Skin epidermis (tissue), 12 donors: ENCODE measurements at regions not wholly inside any gene's neighbourhood (a gene's known extent, or its start where the extent isn't known, plus 50 kb on each side); places are given as distances from the start of the nearest gene placed in this dataset.
"Not testable (repeated sequence)": the region's sequence is repeated elsewhere in the genome, so short reads cannot be mapped to it uniquely, and the experiment has no call there.

Experiments
- H3K27ac ChIP-seq, 21 experiments: fragments of 200-600 bp; sonication (generic) in 11 of 21; one replicate each; pipeline ENCODE4 v1.5.0; 2020; ENCODE audit warnings: mild to moderate bottlenecking in 3 of 21, inconsistent platforms in 2 of 21, moderate library complexity in 2 of 21
- H3K4me3 ChIP-seq, 7 experiments: fragments of 200-600 bp; sonication (generic) in 2 of 7; one replicate each; pipeline ENCODE4 v1.5.0; 2020; ENCODE audit warnings: inconsistent platforms in 2 of 7, mild to moderate bottlenecking in 2 of 7, moderate library complexity in 1 of 7

DNA sequence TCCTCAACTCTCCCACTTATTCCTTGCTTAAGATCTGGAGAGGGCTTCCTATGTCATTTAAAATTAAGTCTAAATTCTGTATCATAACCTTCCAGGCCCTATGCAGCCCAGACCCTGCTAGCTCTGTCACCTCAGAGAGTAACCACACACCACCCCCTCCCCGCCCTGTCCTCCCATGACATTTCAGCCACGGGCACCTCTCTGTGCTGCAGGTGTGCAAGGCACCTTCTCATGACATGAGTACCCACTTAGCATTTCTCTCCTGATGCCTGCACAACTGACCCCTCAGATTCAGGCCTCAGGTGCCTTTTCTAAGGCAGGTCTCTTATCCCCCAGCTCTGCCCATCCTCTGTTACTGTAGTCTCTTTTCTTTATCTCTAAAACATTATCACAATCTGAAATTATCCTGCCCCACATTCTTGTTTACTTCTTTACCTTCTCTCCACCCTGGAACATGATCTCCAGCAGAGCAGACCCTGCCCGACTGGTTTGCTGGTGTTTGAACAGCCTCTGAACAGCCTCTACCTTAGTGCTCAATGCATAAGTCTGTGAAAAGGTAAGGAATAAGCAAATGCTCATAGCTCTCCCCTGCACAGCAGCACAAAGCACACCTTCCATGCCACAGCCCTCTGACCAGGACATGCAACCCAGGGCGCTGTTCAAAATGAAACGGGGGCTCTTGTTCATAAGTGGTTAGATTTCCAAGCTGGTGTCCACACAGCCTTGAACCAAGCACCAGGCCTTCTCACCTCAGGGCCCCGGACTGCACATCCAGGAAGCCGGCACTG is 196.1 kb upstream of the B3GAT1 start:
- no peak overlapping the region for H3K4me3 ChIP-seq

DNA sequence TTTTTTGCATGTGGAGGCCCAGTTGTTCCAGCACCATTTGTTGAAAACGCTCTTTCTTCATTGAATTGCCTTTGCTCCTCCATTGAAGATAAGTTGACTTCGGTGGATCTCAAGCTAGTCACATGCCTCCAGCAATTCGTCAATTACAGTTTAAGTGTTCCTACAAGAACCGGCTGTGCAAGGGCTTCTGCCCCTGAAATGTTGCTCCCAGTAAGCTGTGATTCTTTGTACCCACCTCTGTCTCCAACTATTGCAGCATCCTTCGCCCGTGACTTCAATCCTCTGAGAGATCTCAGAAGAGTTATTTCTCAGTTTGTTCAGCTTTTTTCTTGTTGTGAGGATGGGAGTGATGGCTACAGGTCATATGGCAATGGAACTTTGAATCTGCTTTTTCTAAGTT is 194.2 kb upstream of the B3GAT1 start:
- no peak overlapping the region for H3K4me3 ChIP-seq
- no peak overlapping the region for H3K27ac ChIP-seq

More for the DNA sequence above, 196.1 kb upstream of the B3GAT1 start:
- no peak overlapping the region for H3K27ac ChIP-seq

DNA sequence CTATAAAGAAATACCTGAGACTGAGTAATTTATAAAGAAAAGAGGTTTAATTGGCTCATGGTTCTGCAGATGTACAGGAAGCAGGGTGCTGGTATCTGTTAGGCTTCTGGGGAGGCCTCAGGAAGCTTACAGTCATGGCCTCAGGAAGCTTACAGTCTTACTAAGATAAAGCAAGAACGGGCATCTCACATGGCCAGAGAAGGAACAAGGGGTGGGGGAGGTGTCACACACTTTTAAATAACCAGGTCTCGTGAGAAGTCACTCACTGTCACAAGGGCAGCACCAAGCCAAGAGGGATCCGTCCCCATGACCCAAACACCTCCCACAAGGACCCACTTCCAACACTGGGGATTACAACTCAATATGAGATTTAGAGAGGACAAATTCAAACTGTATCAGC is 192.8 kb upstream of the B3GAT1 start:
- Histone ChIP-seq H3K4me3 (no peak overlapping the region), H3K27ac (no peak overlapping the region)

DNA sequence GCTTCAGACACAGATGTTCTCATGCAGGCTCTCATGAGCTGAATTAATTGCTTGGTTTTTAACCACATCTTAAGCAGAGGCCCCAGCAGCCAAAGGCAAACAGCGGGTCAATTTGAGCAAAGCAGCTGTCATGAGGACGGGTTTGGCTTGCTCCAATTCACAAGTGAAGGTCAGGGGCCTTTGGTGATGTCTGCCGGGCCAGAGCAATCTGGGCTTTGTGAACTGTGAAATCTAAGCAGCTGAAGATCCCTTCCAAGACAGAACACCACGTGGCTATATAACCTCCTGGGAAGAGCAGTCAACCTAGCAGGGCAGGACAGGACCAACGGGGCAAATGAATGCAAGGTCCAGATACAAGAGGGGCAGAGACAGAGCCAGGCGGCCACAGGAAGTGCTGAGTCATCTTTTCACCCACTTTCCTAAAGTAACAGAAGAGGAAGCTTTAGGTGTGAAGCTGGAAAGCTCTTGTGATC is 187.3 kb upstream of the B3GAT1 start:
- Histone ChIP-seq H3K27ac (no peak overlapping the region), H3K4me3 (no peak overlapping the region)

DNA sequence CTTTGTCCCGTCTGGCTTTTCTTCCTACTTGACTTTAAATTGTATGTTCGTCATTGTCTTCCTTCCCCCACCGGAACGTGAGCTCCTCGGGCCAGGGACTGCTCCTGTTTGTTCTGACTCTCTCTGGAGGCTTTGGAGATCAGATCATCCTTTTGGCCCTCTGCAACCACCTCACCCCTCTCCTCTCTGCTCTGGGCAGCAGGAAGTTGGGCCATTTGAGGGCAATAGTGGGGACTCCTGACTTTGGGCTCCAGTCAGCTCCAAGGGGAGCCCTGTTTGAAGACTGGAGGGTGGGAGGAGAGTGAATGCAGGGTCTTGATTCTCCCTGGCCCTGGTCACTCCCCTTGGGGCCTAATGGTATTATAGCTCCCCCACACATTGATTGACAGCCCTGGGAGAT is 186.3 kb upstream of the B3GAT1 start:
- H3K4me3 ChIP-seq: no peak overlapping the region

DNA sequence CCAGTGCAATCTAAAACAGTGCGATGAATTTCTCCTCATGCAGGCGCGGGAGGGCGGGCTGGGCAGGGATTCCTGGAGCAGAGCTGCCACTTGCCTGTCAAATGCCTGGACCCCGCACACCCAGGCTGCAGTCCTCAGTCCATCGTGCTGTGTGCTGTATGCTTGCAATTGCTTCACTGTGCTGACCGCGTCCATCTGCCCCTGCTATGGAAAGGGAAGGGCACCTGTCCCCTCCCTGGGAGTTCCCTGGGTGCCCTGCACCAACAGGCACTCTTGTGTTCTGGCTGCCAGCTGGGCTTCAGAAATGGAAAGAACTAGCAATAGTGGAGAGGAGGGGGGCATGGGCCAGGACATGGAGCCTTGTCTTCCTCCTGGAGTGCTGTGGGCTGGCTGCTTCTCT is 185.4 kb upstream of the B3GAT1 start:
- no peak overlapping the region for H3K4me3 ChIP-seq
- H3K27ac ChIP-seq: no peak overlapping the region

More for the DNA sequence above, 186.3 kb upstream of the B3GAT1 start:
- H3K27ac ChIP-seq: no peak overlapping the region

DNA sequence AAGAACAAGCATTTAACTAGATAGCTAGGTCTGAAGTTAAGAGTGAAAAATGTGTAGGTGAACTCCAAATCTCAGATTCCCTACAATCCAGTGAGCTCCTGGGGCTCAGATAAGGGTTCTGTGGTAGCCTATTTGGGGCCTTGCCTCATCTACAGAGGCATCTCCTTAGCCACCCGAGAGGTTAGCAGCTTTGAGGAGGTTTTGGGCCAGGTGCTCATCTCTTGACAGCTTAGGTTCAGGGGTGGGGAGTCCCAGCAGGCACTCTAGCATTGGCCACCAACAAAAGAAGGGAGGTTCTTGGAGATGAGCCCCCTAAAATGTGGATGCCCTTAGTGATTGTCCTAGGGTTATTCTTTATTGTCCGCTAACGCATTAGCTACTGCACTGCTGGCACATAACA is 184.4 kb upstream of the B3GAT1 start:
- no peak overlapping the region for H3K27ac ChIP-seq

DNA sequence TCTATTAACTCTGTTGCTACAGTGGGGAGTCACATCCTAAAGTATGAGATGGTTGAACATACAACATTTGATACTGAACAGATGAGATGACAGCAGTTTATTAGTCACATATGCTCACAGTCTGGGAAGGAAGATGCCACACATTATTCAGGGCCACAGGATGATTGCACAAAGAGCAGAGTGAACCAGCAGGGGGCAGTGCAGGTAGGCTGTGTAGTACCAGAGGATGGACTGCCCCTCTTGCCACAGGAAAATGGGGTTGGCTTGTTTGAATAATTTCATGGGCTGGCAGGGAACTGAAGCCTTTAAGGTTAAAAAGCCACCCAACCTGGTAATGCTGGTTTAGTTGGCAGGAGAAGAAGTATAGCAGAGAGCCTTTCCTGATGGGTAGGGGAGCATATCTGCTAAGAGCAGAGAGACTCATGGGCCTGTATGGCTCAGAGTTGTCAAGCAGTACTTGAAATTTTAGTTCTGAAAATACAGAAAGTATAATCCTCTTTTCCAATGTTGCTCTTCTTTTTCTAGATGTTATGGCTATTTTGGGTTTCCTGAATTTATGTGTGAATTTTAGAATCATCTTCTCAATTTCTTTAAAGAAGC is 180.4 kb upstream of the B3GAT1 start:
- Histone ChIP-seq H3K27ac (no peak overlapping the region), H3K4me3 (no peak overlapping the region)

More for the DNA sequence above, 184.4 kb upstream of the B3GAT1 start:
- H3K4me3 ChIP-seq: no peak overlapping the region

DNA sequence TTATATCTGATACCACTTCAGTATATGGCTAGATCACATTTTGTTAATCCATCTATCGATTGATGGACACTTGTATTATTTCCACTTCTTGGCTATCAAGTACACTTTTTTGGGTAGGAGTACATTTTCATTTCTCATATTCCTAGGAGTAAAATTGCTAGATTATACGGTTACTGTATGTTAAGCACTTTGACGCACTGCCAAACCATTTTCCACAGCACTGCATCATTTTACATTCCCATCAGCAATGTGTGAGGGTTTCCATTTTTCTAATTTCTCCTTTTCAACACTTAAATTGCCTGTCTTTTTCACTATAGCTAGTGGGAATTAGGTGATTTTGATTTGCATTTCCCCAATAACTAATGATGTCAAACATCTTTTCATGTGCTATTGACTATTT is 179.3 kb upstream of the B3GAT1 start:
- no peak overlapping the region for H3K27ac ChIP-seq
- no peak overlapping the region for H3K4me3 ChIP-seq

DNA sequence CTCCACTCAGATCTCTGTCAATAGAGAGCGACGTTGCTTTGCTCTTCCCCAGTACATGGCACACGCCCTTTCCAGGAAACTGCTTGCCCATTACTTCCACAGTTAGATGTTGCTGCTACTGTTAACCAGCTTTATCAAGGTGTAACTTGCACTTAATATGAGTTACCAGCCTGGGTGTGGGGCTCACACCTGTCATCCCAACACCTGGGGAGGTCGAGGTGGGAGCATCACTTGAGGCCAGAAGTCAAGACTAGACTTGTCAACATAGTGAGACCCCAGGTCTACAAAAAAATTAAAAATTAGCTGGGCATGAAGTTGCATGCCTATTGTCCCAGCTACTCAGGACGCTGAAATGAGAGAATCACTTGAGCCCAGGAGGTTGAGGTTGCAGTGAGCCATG is 177.1 kb upstream of the B3GAT1 start:
- Histone ChIP-seq H3K4me3 (no peak overlapping the region), H3K27ac (no peak overlapping the region)

DNA sequence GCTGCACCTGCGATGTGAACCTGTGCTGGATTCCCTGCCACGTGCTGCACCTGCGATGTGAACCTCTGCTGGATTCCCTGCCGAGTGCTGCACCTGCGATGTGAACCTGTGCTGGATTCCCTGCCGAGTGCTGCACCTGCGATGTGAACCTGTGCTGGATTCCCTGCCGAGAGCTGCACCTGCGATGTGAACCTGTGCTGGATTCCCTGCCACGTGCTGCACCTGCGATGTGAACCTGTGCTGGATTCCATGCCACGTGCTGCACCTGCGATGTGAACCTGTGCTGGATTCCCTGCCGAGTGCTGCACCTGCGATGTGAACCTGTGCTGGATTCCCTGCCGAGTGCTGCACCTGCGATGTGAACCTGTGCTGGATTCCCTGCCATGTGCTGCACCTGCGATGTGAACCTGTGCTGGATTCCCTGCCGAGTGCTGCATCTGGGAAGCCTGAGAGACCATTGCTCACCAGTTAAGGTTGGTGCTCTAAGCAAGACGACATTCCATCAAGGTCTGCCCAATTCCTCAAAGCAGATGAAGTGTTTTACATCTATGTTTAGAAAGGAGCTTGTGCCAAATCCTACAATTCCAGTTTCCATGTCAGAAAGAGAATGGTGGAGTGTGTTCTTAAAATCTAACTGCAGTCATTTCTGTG is 176.5 kb upstream of the B3GAT1 start:
- H3K27ac ChIP-seq, H3K4me3 ChIP-seq: not testable (repeated sequence)

DNA sequence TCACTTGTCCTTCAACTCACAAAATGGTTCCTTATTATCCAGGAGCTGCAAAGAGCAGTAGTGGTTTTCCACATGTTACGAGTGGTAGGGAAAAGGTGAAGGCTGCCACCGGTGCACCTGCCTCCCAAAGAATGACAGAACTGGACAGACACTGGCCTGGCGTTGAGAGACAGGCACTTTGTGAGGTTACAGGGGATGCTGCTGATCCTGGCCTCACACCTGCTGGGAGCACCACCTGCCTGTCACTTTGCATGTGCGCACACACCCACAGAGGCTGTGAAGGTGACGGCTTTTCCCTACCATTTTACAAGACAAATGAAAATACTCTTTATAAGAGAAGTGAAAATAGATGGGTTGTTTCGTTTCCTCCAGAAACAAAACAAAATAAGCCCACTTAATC is 175.3 kb upstream of the B3GAT1 start:
- no peak overlapping the region for H3K4me3 ChIP-seq
- H3K27ac ChIP-seq: no peak overlapping the region

DNA sequence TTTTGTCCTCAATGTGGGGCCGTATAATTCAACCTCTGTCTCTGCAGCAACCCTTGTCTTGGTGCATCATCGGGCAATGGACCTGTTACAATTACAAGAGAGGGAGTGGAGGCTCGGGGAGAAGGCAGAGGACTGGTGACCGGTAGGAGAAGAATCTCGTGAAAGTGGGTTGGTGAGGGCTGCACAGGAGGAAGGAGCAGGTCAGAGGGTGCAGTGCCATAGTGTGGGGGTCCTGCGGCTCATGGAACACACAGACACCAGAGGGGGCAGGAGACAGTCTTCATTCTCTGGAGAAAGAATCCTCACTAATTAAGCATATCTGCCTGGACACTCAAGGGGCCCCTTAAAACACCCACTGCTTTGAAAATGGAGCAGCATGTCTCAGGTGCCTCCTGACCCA is 174.7 kb upstream of the B3GAT1 start:
- H3K27ac ChIP-seq: no peak overlapping the region
- no peak overlapping the region for H3K4me3 ChIP-seq

DNA sequence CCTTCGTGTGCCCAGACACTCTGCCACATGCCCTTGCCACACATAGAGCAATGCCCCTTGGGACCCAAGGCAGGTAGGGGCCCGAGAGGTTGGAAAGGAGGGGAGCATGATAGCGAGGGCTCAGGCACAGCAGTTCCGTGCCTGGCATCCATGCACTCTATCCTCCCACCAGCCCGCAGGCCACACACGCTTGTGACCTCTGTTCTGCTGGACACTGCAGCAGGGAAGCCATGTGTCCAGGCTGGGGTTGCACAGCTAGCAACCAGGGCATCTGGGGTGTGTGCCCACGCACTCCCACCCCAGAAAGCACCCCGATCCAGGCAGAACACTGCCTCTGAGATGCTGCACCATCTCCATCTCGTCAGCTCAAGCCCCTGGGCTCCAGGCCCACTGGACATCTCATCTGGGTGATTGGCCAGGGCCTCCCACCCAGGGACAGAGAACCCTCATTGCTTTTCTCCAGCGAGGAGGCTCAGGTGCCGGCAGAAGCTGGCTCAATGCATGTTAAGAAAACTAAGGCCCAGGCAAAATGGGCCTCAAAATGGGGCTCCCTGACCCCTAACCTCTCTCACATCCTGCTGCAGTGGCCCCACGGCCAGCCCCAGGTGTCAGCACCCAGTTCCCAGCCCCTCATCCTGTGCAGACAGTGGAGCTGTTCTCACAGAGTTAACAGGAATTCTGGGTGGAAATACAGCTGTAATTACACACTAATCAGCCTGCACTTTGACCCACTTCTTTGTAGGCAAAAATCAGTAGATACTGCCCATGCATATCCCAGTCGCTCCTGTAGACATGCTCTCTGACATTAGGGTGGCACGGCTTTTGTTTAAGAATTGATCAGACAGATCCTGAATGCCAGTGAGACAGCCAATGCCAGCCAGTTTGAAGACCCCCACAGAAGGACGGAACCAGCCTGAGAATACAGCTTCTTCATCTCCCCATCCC is 173.9 kb upstream of the B3GAT1 start:
- H3K27ac ChIP-seq: no peak overlapping the region
- H3K4me3 ChIP-seq: no peak overlapping the region

DNA sequence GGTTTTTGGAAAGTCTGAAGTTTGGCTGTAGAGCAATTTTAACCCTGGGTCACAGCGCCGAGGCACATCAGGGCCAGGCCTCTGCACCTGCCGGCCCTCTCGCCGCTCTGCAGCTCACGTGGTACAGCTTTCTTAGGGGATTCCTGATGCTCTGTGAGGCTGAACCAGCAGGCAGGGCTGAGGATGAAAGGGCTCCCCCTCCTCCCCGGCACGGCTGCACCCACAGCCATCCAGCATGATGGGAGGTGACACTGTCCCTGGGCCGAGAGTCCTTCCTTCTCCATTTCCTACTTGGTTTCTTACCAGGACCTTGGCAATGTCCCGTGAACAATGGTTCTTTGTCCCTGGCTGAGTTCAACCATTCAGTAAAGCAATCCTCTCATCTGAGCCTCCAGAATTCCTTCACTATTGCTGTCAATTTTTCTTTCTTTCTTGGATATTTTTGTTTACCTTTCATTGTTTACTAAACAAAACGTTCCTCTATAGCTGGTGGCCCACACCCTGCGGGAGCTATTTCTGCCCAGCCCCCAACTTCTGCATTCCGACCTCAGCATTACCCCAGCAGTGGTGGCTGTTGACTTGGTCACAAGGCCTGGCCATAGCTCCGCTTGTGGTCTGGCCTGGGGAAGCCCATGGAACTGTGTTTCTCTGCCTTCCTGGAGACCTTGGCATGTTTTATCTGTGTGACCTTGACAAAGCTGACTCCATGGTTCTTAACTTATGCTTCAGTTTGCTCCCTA is 172.8 kb upstream of the B3GAT1 start:
- no peak overlapping the region for H3K27ac ChIP-seq
- H3K4me3 ChIP-seq: no peak overlapping the region

DNA sequence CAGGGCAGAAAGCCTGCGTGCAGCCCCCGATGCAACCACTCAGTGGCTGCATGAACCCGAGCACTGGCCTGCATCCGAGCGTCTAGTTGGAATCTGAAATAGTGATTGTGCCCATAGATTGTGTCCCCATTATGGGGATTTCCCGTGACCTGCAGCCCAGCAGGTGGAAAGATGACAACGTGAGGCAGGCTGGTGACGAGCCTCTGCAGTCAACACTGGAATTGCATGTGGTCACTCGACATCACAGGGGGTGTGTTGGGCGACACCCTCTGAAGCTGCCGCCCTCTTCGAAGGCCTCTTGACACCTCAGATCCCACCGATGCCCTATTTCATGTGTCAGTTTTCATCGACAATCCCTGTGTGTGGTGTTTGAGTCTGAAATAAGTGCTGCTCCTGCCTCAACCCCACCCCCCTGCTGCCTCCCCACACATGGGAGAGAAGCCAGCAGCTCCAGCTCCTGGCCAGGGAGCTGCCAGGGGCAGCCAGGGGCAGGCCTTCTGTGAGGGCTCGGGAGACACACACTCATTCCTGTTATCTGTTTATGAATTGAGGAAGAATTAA is 172.0 kb upstream of the B3GAT1 start:
- Histone ChIP-seq H3K4me3 (no peak overlapping the region), H3K27ac (no peak overlapping the region)

DNA sequence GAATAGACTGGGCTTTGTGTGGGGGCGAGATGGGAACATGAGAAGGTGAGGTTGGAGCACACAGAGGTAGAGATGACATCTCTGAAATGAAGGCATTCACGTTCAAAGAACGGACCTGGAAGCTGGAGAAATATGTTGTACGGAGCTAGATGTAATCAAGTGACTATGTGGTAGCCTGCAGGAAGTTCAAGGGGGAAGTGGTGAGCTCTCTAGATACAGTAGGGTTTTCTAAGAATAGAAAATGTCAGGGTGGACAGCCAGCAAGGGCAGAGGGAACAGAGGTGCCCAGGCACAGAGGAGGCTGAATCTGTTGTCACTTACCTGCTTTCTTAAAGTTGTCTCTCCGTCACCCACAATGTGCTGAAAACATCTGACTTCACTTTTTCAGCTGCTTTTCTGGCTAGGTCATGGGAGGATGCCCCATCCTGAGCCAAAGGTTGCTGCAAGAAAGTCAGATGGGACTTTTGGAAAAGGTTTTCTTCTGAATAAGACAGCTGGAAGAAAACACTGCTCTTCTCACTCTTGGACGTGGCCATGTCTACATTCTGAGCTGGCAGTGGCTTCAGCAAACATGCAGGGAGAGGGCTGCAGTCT is 171.5 kb upstream of the B3GAT1 start:
- H3K27ac ChIP-seq: no peak overlapping the region

DNA sequence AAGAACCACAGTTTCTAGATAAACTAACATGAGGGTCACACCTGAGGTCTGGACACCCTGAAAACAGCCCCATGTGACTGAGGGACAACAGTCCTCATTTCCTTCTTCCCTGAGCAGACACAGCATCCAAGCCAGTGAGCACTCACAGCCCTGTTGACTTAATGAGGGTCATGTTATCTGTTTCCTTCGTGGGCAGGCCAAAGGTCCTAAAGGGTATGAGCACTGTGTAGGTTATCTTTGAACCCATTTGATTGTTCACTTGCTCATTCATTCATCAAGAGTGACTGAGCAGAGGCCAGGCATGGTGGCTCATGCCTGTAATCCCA is 170.7 kb upstream of the B3GAT1 start:
- H3K4me3 ChIP-seq: no peak overlapping the region
- H3K27ac ChIP-seq: no peak overlapping the region

More for the DNA sequence above, 171.5 kb upstream of the B3GAT1 start:
- H3K4me3 ChIP-seq: no peak overlapping the region
